ENCODE measurements at regions not wholly inside any gene's neighbourhood (a gene's known extent, or its start where the extent isn't known, plus 50 kb on each side); places are given as distances from the start of the nearest gene placed in this dataset.
"Not testable (repeated sequence)": the region's sequence is repeated elsewhere in the genome, so short reads cannot be mapped to it uniquely, and the experiment has no call there.

- Histone ChIP-seq H3K4me1 (no peaks in the 10 kb centered on the region), H3K9me3 (no peaks in the 10 kb centered on the region), H3K27ac (no peak overlapping the region), H3K36me3 (no peaks in the 10 kb centered on the region), H3K4me3 (no peak overlapping the region), H3K27me3 (no peaks in the 10 kb centered on the region)
- TF ChIP-seq CTCF (IDR thresholded peaks at IDR 0.05), result no peak
- no peak for TF ChIP-seq POLR2A (IDR thresholded peaks at IDR 0.05)
- intact Hi-C loops (cut with DNase I), result no loop called here
- DNase-seq, result no peak
- ATAC-seq, result no peak
- WGBS (ENCODE audit: insufficient coverage, low coverage, low lambda C conversion rate, missing lambda C conversion rate), result 46% methylated on average over 6 of the region's 6 CpGs
Observed at GRCh38 chr10:2881720-2882620, 185.4 kb upstream of the PFKP start.

GRCh38 chr10:2880050-2880449 lies 187.3 kb upstream of the PFKP start:
- intact Hi-C loops (cut with DNase I); ATAC-seq; H3K27ac ChIP-seq; H3K27me3 ChIP-seq; DNase-seq; H3K36me3 ChIP-seq; H3K9me3 ChIP-seq; H3K4me3 ChIP-seq; H3K4me1 ChIP-seq: not testable (repeated sequence)
- 56% methylated on average over 2 of the region's 2 CpGs for WGBS (ENCODE audit: insufficient coverage, low coverage, low lambda C conversion rate, missing lambda C conversion rate)

- no peaks in the 10 kb centered on the region for H3K9me3 ChIP-seq
- 50% methylated on average over 8 of the region's 8 CpGs for WGBS (ENCODE audit: insufficient coverage, low coverage, low lambda C conversion rate, missing lambda C conversion rate)
- ATAC-seq, result no peak
- H3K4me1 ChIP-seq, result no peaks in the 10 kb centered on the region
- no peaks in the 10 kb centered on the region for H3K27me3 ChIP-seq
- intact Hi-C loops (cut with DNase I), result no loop called here
- no peak for DNase-seq
- TF ChIP-seq CTCF (IDR thresholded peaks at IDR 0.05) (no peak), POLR2A (IDR thresholded peaks at IDR 0.05) (no peak)
- no peaks in the 10 kb centered on the region for H3K36me3 ChIP-seq
- H3K27ac ChIP-seq, result no peak overlapping the region
- no peak overlapping the region for H3K4me3 ChIP-seq
Observed at GRCh38 chr10:2878818-2879217, 188.5 kb upstream of the PFKP start.

GRCh38 chr10:2876032-2876431 lies 191.3 kb upstream of the PFKP start:
- ATAC-seq, result no peak
- no peak overlapping the region for H3K4me3 ChIP-seq
- H3K9me3 ChIP-seq, result no peaks in the 10 kb centered on the region
- no peak for TF ChIP-seq CTCF (IDR thresholded peaks at IDR 0.05)
- no peak for TF ChIP-seq POLR2A (IDR thresholded peaks at IDR 0.05)
- no peak for DNase-seq
- no peak overlapping the region for H3K27ac ChIP-seq
- intact Hi-C loops (cut with DNase I), result no loop called here
- 32% methylated on average over 2 of the region's 2 CpGs for WGBS (ENCODE audit: insufficient coverage, low coverage, low lambda C conversion rate, missing lambda C conversion rate)
- H3K27me3 ChIP-seq, result no peaks in the 10 kb centered on the region
- H3K36me3 ChIP-seq, result no peaks in the 10 kb centered on the region
- no peaks in the 10 kb centered on the region for H3K4me1 ChIP-seq

- no peaks in the 10 kb centered on the region for H3K9me3 ChIP-seq
- no peaks in the 10 kb centered on the region for H3K27me3 ChIP-seq
- ATAC-seq (no peak), DNase-seq (no peak)
- H3K4me3 ChIP-seq, result no peak overlapping the region
- H3K4me1 ChIP-seq, result no peaks in the 10 kb centered on the region
- intact Hi-C loops (cut with DNase I), result no loop called here
- WGBS (ENCODE audit: insufficient coverage, low coverage, low lambda C conversion rate, missing lambda C conversion rate), result 34% methylated on average over 5 of the region's 6 CpGs
- no peak overlapping the region for H3K27ac ChIP-seq
- H3K36me3 ChIP-seq, result no peaks in the 10 kb centered on the region
- TF ChIP-seq CTCF (IDR thresholded peaks at IDR 0.05), result no peak
- TF ChIP-seq POLR2A (IDR thresholded peaks at IDR 0.05), result no peak
Observed at GRCh38 chr10:2874963-2875362, 192.4 kb upstream of the PFKP start.

Measured in right lobe of liver (tissue), 6 donors.